ENCODE measurements at regions not wholly inside any gene's neighbourhood (a gene's known extent, or its start where the extent isn't known, plus 50 kb on each side); places are given as distances from the start of the nearest gene placed in this dataset.
"Not testable (repeated sequence)": the region's sequence is repeated elsewhere in the genome, so short reads cannot be mapped to it uniquely, and the experiment has no call there.

- TF ChIP-seq CTCF, POLR2A (IDR thresholded peaks at IDR 0.05): not testable (repeated sequence)
Observed at GRCh38 chr21:5013455-5014304, 5507.7 kb upstream of the TPTE start.
